Suprapubic skin (tissue), 4 donors: ENCODE measurements at regions not wholly inside any gene's neighbourhood (a gene's known extent, or its start where the extent isn't known, plus 50 kb on each side); places are given as distances from the start of the nearest gene placed in this dataset.

Experiments
- DNase-seq, 2 donors: peaks; one replicate each; pipeline ENCODE4 v3.0.0-alpha.2; 2019; ENCODE audit warnings: low spot score in 2 of 2
- H3K27ac ChIP-seq: fragments of 200-600 bp; sonication (generic); one replicate; pipeline ENCODE4 v1.5.1; 2019
- H3K27me3 ChIP-seq: fragments of 200-600 bp; sonication (generic); one replicate; pipeline ENCODE4 v1.5.1; 2019
- H3K36me3 ChIP-seq: fragments of 200-600 bp; sonication (generic); one replicate; pipeline ENCODE4 v1.5.1; 2019
- H3K4me1 ChIP-seq: fragments of 200-600 bp; sonication (generic); one replicate; pipeline ENCODE4 v1.5.1; 2019
- H3K4me3 ChIP-seq: fragments of 200-600 bp; sonication (generic); one replicate; pipeline ENCODE4 v1.5.1; 2019; ENCODE audit warnings: mild to moderate bottlenecking
- H3K9me3 ChIP-seq: fragments of 200-600 bp; sonication (generic); one replicate; pipeline ENCODE4 v1.5.1; 2019
- EP300 ChIP-seq: sonication (generic); formaldehyde crosslinking; IDR thresholded peaks from one replicate; pipeline ENCODE4 v1.6.1; 2017; ENCODE audit warnings: antibody characterized with exemption
- POLR2A ChIP-seq, 2 donors: fragments of 450-650 bp; IDR thresholded peaks; one replicate each; pipeline ENCODE4 v1.6.1; 2017; ENCODE audit warnings: antibody characterized with exemption in 2 of 2, mild to moderate bottlenecking in 2 of 2, moderate library complexity in 2 of 2
- POLR2AphosphoS5 ChIP-seq, 3 donors: sonication (generic); formaldehyde crosslinking; IDR thresholded peaks; one replicate each; pipeline ENCODE4 v1.6.1; 2017; ENCODE audit warnings: antibody characterized with exemption in 3 of 3
- WGBS: methylation state at CpG from one replicate; pipeline ENCODE4 v1.1.5; 2018; 5-methylcytosine and 5-hydroxymethylcytosine counted together
- TF ChIP-seq, protein P1 (sequence below), 2 donors: fragments of 200-600 bp in 1 of 2; fragments of 450-650 bp in 1 of 2; sonication (generic) in 1 of 2; IDR thresholded peaks; one replicate each; pipeline ENCODE4 v1.5.1; 2016 to 2019; ENCODE audit warnings: antibody characterized with exemption in 2 of 2, mild to moderate bottlenecking in 1 of 2, moderate library complexity in 1 of 2

DNA sequence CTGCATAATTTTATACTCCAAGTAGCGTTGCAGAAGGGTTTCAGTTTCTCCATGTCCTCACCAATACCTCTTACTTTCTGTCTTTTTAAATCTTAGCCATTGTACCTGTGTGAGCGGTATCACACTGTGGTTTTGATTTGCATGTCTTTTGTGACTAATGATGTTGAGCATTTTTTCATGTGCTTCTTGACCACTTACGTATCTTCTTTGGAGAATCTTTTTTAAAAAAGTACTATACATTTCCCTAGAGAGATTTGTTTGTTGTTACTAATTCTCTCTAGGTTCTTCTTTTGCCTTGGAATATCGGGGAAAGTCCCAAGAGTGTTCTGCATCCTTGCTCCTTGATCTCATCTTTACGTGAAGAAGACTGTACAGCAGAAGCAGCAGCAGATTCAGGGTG, 81.8 kb upstream of the WARS2 start:
- H3K27me3 ChIP-seq, result no peaks in the 10 kb centered on the region
- no peak for DNase-seq
- H3K4me3 ChIP-seq, result no peak overlapping the region
- no peaks in the 10 kb centered on the region for H3K36me3 ChIP-seq
- H3K9me3 ChIP-seq, result no peaks in the 10 kb centered on the region
- TF ChIP-seq POLR2AphosphoS5 (IDR thresholded peaks at IDR 0.05) (no peak), EP300 (no peak), POLR2A (IDR thresholded peaks at IDR 0.05) (no peak)
- TF ChIP-seq, protein P1, sequence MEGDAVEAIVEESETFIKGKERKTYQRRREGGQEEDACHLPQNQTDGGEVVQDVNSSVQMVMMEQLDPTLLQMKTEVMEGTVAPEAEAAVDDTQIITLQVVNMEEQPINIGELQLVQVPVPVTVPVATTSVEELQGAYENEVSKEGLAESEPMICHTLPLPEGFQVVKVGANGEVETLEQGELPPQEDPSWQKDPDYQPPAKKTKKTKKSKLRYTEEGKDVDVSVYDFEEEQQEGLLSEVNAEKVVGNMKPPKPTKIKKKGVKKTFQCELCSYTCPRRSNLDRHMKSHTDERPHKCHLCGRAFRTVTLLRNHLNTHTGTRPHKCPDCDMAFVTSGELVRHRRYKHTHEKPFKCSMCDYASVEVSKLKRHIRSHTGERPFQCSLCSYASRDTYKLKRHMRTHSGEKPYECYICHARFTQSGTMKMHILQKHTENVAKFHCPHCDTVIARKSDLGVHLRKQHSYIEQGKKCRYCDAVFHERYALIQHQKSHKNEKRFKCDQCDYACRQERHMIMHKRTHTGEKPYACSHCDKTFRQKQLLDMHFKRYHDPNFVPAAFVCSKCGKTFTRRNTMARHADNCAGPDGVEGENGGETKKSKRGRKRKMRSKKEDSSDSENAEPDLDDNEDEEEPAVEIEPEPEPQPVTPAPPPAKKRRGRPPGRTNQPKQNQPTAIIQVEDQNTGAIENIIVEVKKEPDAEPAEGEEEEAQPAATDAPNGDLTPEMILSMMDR (IDR thresholded peaks at IDR 0.05), result no peak
- WGBS, result 92% methylated on average over 5 of the region's 5 CpGs
- H3K27ac ChIP-seq, result no peak overlapping the region
- no peaks in the 10 kb centered on the region for H3K4me1 ChIP-seq

DNA sequence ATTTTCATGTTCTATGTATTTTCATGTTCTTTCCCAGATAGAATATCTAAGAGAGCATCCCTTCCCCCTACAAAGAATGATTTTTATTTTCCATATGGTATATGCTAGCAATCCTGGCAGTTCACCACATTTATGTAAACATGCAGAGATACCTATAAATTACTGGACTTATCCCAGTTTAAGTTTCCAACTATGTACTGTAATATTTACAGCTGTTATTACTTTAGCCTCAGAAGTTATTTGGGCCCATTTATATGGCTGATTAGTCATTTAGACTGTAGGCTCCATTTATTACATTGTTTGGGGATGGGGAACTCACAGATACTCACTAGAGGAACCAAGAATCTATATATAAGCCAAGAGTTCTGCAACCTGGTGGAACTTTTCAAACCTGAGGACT, 84.8 kb upstream of the WARS2 start:
- Histone ChIP-seq H3K4me1 (no peaks in the 10 kb centered on the region), H3K27me3 (no peaks in the 10 kb centered on the region), H3K36me3 (no peaks in the 10 kb centered on the region), H3K4me3 (no peak overlapping the region), H3K9me3 (no peaks in the 10 kb centered on the region), H3K27ac (no peak overlapping the region)
- TF ChIP-seq POLR2AphosphoS5 (IDR thresholded peaks at IDR 0.05), result no peak
- no peak for TF ChIP-seq POLR2A (IDR thresholded peaks at IDR 0.05)
- TF ChIP-seq, protein P1 (IDR thresholded peaks at IDR 0.05), result no peak
- TF ChIP-seq EP300, result no peak
- DNase-seq, result no peak

DNA sequence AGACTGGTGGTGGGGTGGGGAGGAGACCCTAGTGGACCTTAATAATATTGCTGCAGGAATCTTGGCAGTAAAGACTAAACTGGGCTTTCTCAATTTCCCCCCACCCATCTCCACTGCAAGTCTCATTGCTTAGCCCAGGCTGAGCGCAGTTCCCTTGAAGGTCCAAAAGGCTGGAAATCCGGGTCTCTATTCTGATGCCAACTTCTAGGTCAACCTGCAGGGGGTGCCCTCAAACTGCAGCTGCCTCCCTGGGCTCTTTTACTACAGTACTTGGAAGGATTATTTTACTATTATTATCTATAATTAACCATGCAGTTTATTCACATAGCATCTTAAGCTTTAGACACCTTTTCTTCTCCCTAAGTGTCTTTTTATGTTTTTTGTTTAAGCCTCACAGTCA, 85.4 kb upstream of the WARS2 start:
- Histone ChIP-seq H3K27ac (no peak overlapping the region), H3K9me3 (no peaks in the 10 kb centered on the region), H3K4me3 (no peak overlapping the region), H3K4me1 (no peaks in the 10 kb centered on the region), H3K36me3 (no peaks in the 10 kb centered on the region), H3K27me3 (no peaks in the 10 kb centered on the region)
- TF ChIP-seq EP300 (no peak), POLR2AphosphoS5 (IDR thresholded peaks at IDR 0.05) (no peak), POLR2A (IDR thresholded peaks at IDR 0.05) (no peak)
- TF ChIP-seq, protein P1 (IDR thresholded peaks at IDR 0.05), result no peak
- WGBS, result 94% methylated on average over 2 of the region's 2 CpGs
- no peak for DNase-seq

DNA sequence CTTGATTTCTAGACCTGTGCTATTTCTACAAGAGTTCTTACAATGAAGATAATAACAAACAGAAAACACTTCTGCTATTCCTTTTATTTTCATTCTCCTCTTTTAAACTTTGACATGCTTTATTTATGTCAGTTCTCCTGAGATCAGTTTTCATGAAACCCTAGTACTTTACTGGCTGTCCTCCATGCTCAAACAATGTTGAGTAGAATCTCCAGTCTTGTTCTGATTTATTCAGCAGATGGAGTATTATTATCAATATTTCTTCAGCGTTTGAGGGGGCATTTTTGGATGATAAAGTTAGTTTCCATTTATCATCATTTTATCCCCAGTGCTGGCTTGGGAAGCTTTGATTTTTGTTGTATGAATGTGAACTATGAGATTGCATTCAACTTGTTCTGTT, 85.9 kb upstream of the WARS2 start:
- Histone ChIP-seq H3K36me3 (no peaks in the 10 kb centered on the region), H3K9me3 (no peaks in the 10 kb centered on the region), H3K27ac (no peak overlapping the region), H3K4me1 (no peaks in the 10 kb centered on the region), H3K4me3 (no peak overlapping the region), H3K27me3 (no peaks in the 10 kb centered on the region)
- WGBS, result 80% methylated on average over 1 of the region's 1 CpG
- no peak for DNase-seq
- TF ChIP-seq POLR2AphosphoS5 (IDR thresholded peaks at IDR 0.05) (no peak), EP300 (no peak), POLR2A (IDR thresholded peaks at IDR 0.05) (no peak)
- TF ChIP-seq, protein P1 (IDR thresholded peaks at IDR 0.05), result no peak

DNA sequence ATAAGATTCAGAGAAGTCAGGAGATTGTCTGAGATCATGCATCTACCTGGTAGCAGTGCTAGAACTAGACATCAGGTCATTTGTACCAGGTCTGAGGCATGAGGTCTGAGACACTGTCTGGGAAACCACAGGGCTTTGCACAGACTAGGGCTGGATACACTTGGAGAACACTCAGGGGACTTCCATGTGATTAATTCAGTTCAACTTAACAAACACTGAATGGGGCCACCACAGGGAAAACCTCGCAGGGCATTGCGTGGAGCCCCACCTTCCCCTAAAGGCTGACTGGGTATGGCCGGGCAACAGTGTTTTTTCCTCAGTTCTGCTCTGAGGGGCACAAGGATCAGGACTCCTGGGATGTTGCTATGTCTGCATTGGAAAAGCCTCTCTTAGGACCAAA, 86.5 kb upstream of the WARS2 start:
- DNase-seq, result no peak
- no peak overlapping the region for H3K27ac ChIP-seq
- H3K36me3 ChIP-seq, result no peaks in the 10 kb centered on the region
- no peak overlapping the region for H3K4me3 ChIP-seq
- H3K27me3 ChIP-seq, result no peaks in the 10 kb centered on the region
- TF ChIP-seq, protein P1 (IDR thresholded peaks at IDR 0.05), result no peak
- TF ChIP-seq POLR2A (IDR thresholded peaks at IDR 0.05) (no peak), EP300 (no peak), POLR2AphosphoS5 (IDR thresholded peaks at IDR 0.05) (no peak)
- WGBS, result no CpG with 5 or more reads among the region's 3 CpGs
- no peaks in the 10 kb centered on the region for H3K9me3 ChIP-seq
- no peaks in the 10 kb centered on the region for H3K4me1 ChIP-seq
